ENCODE measurements at regions not wholly inside any gene's neighbourhood (a gene's known extent, or its start where the extent isn't known, plus 50 kb on each side); places are given as distances from the start of the nearest gene placed in this dataset.

- TF ChIP-seq TAF1 (IDR thresholded peaks at IDR 0.05; ENCODE audit: borderline replicate concordance, low read depth, low read length) (no peak), POLR2A (IDR thresholded peaks at IDR 0.05; ENCODE audit: low read depth, low read length) (no peak)
Measured at GRCh38 chr5:145521066-145521465, 314.1 kb downstream of the PRELID2 start.
